Stimulated activated CD4-positive, alpha-beta T cell treated with anti-CD3 and anti-CD28 coated beads, Interleukin-15, amount 100 ng/mL, for 48 hours (primary cell): ENCODE measurements at regions not wholly inside any gene's neighbourhood (a gene's known extent, or its start where the extent isn't known, plus 50 kb on each side); places are given as distances from the start of the nearest gene placed in this dataset.
A peak's percentile ranks its signal among the peaks of the same experiment; 100 is the strongest.

ENCODE experiments used
- DNase-seq, 2 donors: peaks; one replicate each; pipeline ENCODE4 v3.0.0-alpha.2; 2020; ENCODE audit warnings: low read depth in 2 of 2

- DNase-seq: peak; percentile 29 to 34
Observed at GRCh38 chr17:36728030-36728991, 126.9 kb downstream of the MRM1 start.

GRCh38 chr17:36730095-36730808 lies 128.9 kb downstream of the MRM1 start:
- no peak for DNase-seq

- no peak for DNase-seq
Observed at GRCh38 chr17:36730857-36731490, 129.6 kb downstream of the MRM1 start.

- no peak for DNase-seq
Observed at GRCh38 chr17:36731811-36732210, 130.4 kb downstream of the MRM1 start.

GRCh38 chr17:36732351-36732750 lies 131.0 kb downstream of the MRM1 start:
- DNase-seq: no peak

GRCh38 chr17:36736201-36737156 lies 135.1 kb downstream of the MRM1 start:
- no peak for DNase-seq

GRCh38 chr17:36739208-36739607 lies 137.8 kb downstream of the MRM1 start:
- no peak for DNase-seq

GRCh38 chr17:36740157-36740556 lies 138.8 kb downstream of the MRM1 start:
- no peak for DNase-seq

GRCh38 chr17:36741019-36741902 lies 139.9 kb downstream of the MRM1 start:
- DNase-seq: no peak

- no peak for DNase-seq
Observed at GRCh38 chr17:36742267-36743000, 141.1 kb downstream of the MRM1 start.

GRCh38 chr17:36743130-36743529 lies 141.7 kb downstream of the MRM1 start:
- DNase-seq: no peak

- no peak for DNase-seq
Observed at GRCh38 chr17:36746381-36747053, 145.1 kb downstream of the MRM1 start.

GRCh38 chr17:36747861-36748260 lies 146.5 kb downstream of the MRM1 start:
- no peak for DNase-seq

- DNase-seq: no peak
Observed at GRCh38 chr17:36748272-36748671, 146.9 kb downstream of the MRM1 start.

GRCh38 chr17:36749493-36749892 lies 148.1 kb downstream of the MRM1 start:
- no peak for DNase-seq

- DNase-seq: no peak
Observed at GRCh38 chr17:36750316-36750885, 149.0 kb downstream of the MRM1 start.

GRCh38 chr17:36752096-36752888 lies 150.9 kb downstream of the MRM1 start:
- no peak for DNase-seq

- peak in 1 of 2 donors; percentile 11 for DNase-seq
Observed at GRCh38 chr17:36755586-36755985, 154.2 kb downstream of the MRM1 start.
